ENCODE measurements at regions not wholly inside any gene's neighbourhood (a gene's known extent, or its start where the extent isn't known, plus 50 kb on each side); places are given as distances from the start of the nearest gene placed in this dataset.
"Not testable (repeated sequence)": the region's sequence is repeated elsewhere in the genome, so short reads cannot be mapped to it uniquely, and the experiment has no call there.

DNA sequence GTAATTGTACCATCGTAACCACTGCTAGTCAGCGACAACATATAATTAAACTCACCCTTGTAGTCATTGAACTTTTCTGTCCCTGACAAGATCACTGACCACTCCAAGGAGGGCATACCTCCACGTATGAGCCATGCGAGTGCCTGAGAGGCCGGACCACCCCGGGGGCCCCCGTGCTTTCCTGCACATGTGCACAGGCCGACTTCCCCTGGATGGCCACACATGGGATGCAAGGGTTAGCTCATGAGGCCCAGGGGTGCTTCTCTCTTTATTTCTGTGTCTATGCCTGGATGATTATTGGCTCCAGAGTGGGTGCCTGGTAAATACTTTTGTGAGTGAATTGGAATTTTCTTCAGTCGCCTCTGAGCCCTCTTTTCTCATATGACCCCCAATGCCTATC is 82.8 kb upstream of the ZNF536 start:
- no peak for DNase-seq (ENCODE audit: low read depth)
- Histone ChIP-seq H3K36me3 (ENCODE audit: control insufficient read depth, insufficient read depth, low read length) (no peaks in the 10 kb centered on the region), H3K27me3 (ENCODE audit: control insufficient read depth, insufficient read depth, low read length) (no peaks in the 10 kb centered on the region), H3K4me3 (ENCODE audit: low read depth, low read length) (no peak overlapping the region)
- TF ChIP-seq, protein P1, sequence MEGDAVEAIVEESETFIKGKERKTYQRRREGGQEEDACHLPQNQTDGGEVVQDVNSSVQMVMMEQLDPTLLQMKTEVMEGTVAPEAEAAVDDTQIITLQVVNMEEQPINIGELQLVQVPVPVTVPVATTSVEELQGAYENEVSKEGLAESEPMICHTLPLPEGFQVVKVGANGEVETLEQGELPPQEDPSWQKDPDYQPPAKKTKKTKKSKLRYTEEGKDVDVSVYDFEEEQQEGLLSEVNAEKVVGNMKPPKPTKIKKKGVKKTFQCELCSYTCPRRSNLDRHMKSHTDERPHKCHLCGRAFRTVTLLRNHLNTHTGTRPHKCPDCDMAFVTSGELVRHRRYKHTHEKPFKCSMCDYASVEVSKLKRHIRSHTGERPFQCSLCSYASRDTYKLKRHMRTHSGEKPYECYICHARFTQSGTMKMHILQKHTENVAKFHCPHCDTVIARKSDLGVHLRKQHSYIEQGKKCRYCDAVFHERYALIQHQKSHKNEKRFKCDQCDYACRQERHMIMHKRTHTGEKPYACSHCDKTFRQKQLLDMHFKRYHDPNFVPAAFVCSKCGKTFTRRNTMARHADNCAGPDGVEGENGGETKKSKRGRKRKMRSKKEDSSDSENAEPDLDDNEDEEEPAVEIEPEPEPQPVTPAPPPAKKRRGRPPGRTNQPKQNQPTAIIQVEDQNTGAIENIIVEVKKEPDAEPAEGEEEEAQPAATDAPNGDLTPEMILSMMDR (IDR thresholded peaks at IDR 0.05; ENCODE audit: insufficient read depth, low read length, severe bottlenecking), result no peak
- FAIRE-seq, result no peak

DNA sequence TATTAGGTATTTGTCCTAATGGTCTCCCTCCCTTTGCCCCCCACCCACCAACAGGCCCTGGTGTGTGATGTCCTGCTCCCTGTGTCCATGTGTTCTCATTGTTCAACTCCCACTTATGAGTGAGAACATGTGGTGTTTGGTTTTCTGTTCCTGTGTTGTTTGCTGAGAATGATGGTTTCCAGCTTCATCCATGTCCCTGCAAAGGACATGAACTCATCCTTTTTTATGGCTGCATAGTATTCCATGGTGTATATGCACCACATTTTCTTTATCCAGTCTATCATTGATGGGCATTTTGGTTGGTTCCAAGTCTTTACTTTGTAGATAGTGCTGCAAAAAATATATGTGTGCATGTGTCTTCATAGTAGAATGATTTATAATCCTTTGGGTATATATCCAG is 81.4 kb upstream of the ZNF536 start:
- not testable (repeated sequence) for DNase-seq (ENCODE audit: low read depth); H3K27me3 ChIP-seq (ENCODE audit: control insufficient read depth, insufficient read depth, low read length); H3K36me3 ChIP-seq (ENCODE audit: control insufficient read depth, insufficient read depth, low read length); H3K4me3 ChIP-seq (ENCODE audit: low read depth, low read length); FAIRE-seq

DNA sequence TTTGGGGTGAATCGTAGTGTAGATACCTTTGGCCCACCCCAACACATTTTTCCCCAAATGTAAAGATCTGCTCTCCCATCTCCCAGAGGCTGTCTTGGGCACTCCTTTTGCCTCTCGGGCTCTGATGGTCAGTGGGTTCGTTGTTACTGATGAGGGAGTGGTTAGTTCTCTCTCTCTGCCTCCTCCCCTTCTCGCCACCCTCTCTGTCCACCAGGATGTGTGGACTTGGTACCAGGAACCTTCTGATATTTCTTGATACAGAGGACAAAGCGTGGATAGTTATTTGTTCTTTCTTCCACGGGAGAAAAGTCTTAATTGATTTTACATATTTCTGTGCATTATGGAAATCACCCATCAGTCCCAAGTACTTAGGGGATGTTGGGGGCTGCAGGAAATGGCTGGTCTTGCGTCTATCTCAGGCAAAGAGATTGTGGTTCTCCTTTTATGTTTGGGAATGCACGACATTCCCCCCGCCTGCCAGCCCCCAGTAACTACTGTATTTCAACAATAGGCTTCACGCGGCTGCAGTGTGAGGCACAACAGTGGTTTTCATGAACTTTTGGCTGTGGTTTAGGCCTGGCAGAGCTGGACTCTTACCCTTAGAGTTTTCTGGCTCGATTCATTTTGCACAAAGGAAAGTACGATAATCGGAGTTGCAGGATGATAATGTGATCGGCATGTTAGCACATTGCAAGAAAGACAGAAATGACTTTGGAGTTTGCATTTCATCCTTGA is 79.0 kb upstream of the ZNF536 start:
- Histone ChIP-seq H3K4me3 (ENCODE audit: low read depth, low read length) (no peak overlapping the region), H3K27me3 (ENCODE audit: control insufficient read depth, insufficient read depth, low read length) (no peaks in the 10 kb centered on the region), H3K36me3 (ENCODE audit: control insufficient read depth, insufficient read depth, low read length) (no peaks in the 10 kb centered on the region)
- FAIRE-seq, result no peak
- DNase-seq (ENCODE audit: low read depth), result no peak
- TF ChIP-seq, protein P1 (IDR thresholded peaks at IDR 0.05; ENCODE audit: insufficient read depth, low read length, severe bottlenecking), result no peak

DNA sequence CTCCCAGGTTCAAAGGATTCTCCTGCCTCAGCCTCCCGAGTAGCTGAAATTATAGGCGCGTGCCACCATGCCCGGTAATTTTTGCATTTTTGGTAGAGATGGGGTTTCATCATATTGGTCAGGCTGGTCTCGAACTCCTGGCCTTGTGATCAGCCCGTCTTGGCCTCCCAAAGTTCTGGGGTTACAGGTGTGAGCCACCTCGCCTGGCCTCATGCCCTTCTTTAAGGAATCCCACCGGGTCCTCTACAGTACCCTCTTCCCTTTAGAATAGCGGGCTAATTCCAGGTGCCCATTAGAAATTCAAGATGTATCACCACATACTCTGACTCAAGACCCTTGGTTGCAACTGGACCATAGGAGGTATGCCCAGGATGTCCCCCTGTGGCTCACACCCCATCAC is 74.2 kb upstream of the ZNF536 start:
- Histone ChIP-seq H3K4me3 (ENCODE audit: low read depth, low read length) (no peak overlapping the region), H3K27me3 (ENCODE audit: control insufficient read depth, insufficient read depth, low read length) (no peaks in the 10 kb centered on the region), H3K36me3 (ENCODE audit: control insufficient read depth, insufficient read depth, low read length) (no peaks in the 10 kb centered on the region)
- DNase-seq (ENCODE audit: low read depth), result no peak
- TF ChIP-seq, protein P1 (IDR thresholded peaks at IDR 0.05; ENCODE audit: insufficient read depth, low read length, severe bottlenecking), result no peak
- no peak for FAIRE-seq

GRCh38 chr19:30303131-30303654 is 69.0 kb upstream of the ZNF536 start:
- TF ChIP-seq, protein P1 (IDR thresholded peaks at IDR 0.05; ENCODE audit: insufficient read depth, low read length, severe bottlenecking), result no peak
- Histone ChIP-seq H3K36me3 (ENCODE audit: control insufficient read depth, insufficient read depth, low read length) (no peaks in the 10 kb centered on the region), H3K4me3 (ENCODE audit: low read depth, low read length) (no peak overlapping the region), H3K27me3 (ENCODE audit: control insufficient read depth, insufficient read depth, low read length) (no peaks in the 10 kb centered on the region)
- DNase-seq (ENCODE audit: low read depth), result no peak
- FAIRE-seq, result no peak

DNA sequence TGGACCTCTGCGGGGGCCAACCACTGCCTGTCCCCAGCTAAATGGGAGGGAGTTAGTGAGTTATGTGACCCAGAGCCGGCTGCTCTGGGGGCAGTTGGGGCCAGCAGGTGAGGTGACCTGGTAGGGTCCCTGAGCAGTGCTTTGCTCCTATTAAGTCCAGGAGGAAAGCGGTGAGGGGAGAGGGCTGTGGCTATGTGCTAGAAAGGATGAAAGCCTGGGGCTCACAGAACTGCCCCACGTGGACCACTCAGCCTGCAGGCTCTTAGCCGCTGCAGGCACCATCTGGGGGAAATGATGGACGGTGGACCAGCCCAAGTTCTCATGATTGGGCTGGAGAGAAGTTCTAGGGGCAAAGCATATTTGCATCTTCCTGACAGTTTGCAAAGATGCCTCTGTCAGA is 67.6 kb upstream of the ZNF536 start:
- no peak overlapping the region for H3K4me3 ChIP-seq (ENCODE audit: low read depth, low read length)
- DNase-seq (ENCODE audit: low read depth) (no peak), FAIRE-seq (no peak)
- H3K27me3 ChIP-seq (ENCODE audit: control insufficient read depth, insufficient read depth, low read length), result no peaks in the 10 kb centered on the region
- TF ChIP-seq, protein P1 (IDR thresholded peaks at IDR 0.05; ENCODE audit: insufficient read depth, low read length, severe bottlenecking), result no peak
- no peaks in the 10 kb centered on the region for H3K36me3 ChIP-seq (ENCODE audit: control insufficient read depth, insufficient read depth, low read length)

Measured in bronchial epithelial cell (primary cell).